HCT116 (cell line): ENCODE measurements at regions not wholly inside any gene's neighbourhood (a gene's known extent, or its start where the extent isn't known, plus 50 kb on each side); places are given as distances from the start of the nearest gene placed in this dataset.

ENCODE experiments used
- CTCF ChIP-seq, 3 experiments: fragments of 200-600 bp in 1 of 3; sonication (generic) in 1 of 3; IDR thresholded peaks in 2 of 3; conservative IDR thresholded peaks in 1 of 3; 2 replicates each; pipeline ENCODE4 v1.5.1; 2012 to 2017; ENCODE audit warnings: low read depth in 2 of 3, low read length in 2 of 3, antibody characterized with exemption in 1 of 3, borderline replicate concordance in 1 of 3, control low read depth in 1 of 3, mild to moderate bottlenecking in 1 of 3, mixed read lengths in 1 of 3, mixed run types in 1 of 3, moderate library complexity in 1 of 3; ENCODE audit not compliant: insufficient read depth in 1 of 3
- EZH2 ChIP-seq: fragments of 200-600 bp; sonication (generic); IDR thresholded peaks from 2 replicates; pipeline ENCODE4 v1.6.1; 2017; ENCODE audit warnings: antibody characterized with exemption, mixed run types
- JUND ChIP-seq: IDR thresholded peaks from 2 replicates; pipeline ENCODE4 v1.6.1; 2012
- MAX ChIP-seq: IDR thresholded peaks from 2 replicates; pipeline ENCODE4 v1.6.1; 2012
- POLR2A ChIP-seq: IDR thresholded peaks from 2 replicates; pipeline ENCODE4 v1.7.0; 2011; ENCODE audit warnings: borderline replicate concordance; ENCODE audit not compliant: insufficient read depth, insufficient read length; ENCODE audit errors: extremely low read depth
- RAD21 ChIP-seq: IDR thresholded peaks from 2 replicates; pipeline ENCODE4 v1.6.1; 2012; ENCODE audit warnings: low read depth, mild to moderate bottlenecking
- REST ChIP-seq: IDR thresholded peaks from 2 replicates; pipeline ENCODE4 v1.6.1; 2012; ENCODE audit warnings: low read depth
- SIN3A ChIP-seq: IDR thresholded peaks from 2 replicates; pipeline ENCODE4 v1.6.1; 2012; ENCODE audit warnings: low read depth
- SRF ChIP-seq: IDR thresholded peaks from 2 replicates; pipeline ENCODE4 v1.6.1; 2012; ENCODE audit warnings: low read depth

GRCh38 chr4:142976482-142976881 lies 130.4 kb upstream of the INPP4B start:
- TF ChIP-seq EZH2, result no peak
- TF ChIP-seq SRF, result no peak
- no peak for TF ChIP-seq CTCF (IDR thresholded peaks at IDR 0.05 in 2 of 3, conservative IDR thresholded peaks at IDR 0.05 in 1 of 3; ENCODE audit: borderline replicate concordance in 1 of 3, insufficient read depth in 1 of 3, low read depth in 2 of 3, low read length in 2 of 3)
- no peak for TF ChIP-seq POLR2A
- TF ChIP-seq MAX, result no peak
- TF ChIP-seq REST, result no peak
- TF ChIP-seq SIN3A, result no peak
- TF ChIP-seq RAD21, result no peak
- no peak for TF ChIP-seq JUND
